ENCODE measurements at regions not wholly inside any gene's neighbourhood (a gene's known extent, or its start where the extent isn't known, plus 50 kb on each side); places are given as distances from the start of the nearest gene placed in this dataset.

DNA sequence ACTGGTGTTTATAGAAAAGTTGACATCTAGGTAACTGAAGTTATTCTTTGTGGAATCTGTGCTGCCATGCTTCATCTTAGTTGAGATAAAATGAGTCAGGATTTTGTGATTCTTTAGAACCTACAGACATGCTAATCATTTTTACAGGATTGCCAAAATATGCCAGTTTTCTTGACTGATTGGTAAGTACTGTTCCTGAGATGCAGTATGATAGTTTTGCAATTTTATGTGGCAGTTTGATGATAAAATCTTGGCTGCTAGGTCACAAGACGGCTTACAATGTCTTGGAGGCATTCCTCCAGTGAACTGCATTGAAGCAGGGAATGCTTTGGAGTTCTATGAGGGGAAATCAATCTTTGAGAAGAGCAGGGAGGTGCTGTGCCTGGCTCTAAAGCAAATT is 104.4 kb upstream of the ESX1 start:
- TF ChIP-seq, protein P1, sequence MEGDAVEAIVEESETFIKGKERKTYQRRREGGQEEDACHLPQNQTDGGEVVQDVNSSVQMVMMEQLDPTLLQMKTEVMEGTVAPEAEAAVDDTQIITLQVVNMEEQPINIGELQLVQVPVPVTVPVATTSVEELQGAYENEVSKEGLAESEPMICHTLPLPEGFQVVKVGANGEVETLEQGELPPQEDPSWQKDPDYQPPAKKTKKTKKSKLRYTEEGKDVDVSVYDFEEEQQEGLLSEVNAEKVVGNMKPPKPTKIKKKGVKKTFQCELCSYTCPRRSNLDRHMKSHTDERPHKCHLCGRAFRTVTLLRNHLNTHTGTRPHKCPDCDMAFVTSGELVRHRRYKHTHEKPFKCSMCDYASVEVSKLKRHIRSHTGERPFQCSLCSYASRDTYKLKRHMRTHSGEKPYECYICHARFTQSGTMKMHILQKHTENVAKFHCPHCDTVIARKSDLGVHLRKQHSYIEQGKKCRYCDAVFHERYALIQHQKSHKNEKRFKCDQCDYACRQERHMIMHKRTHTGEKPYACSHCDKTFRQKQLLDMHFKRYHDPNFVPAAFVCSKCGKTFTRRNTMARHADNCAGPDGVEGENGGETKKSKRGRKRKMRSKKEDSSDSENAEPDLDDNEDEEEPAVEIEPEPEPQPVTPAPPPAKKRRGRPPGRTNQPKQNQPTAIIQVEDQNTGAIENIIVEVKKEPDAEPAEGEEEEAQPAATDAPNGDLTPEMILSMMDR (IDR thresholded peaks at IDR 0.05): no peak
- TF ChIP-seq EP300 (IDR thresholded peaks at IDR 0.05) (no peak), POLR2A (IDR thresholded peaks at IDR 0.05) (no peak)
- WGBS, 3 donors: 21 to 39% (median 25%) methylated on average over 1 of the region's 1 CpG
- no peak overlapping the region for H3K4me3 ChIP-seq
- no peaks in the 10 kb centered on the region for H3K36me3 ChIP-seq
- intact Hi-C loops (cut with DNase I): no loop called here
- H3K4me1 ChIP-seq (ENCODE audit: insufficient read depth): no peaks in the 10 kb centered on the region
- H3K9me3 ChIP-seq: no peaks in the 10 kb centered on the region
- H3K27me3 ChIP-seq: no peaks in the 10 kb centered on the region
- no peak for DNase-seq
- H3K27ac ChIP-seq: no peak overlapping the region

DNA sequence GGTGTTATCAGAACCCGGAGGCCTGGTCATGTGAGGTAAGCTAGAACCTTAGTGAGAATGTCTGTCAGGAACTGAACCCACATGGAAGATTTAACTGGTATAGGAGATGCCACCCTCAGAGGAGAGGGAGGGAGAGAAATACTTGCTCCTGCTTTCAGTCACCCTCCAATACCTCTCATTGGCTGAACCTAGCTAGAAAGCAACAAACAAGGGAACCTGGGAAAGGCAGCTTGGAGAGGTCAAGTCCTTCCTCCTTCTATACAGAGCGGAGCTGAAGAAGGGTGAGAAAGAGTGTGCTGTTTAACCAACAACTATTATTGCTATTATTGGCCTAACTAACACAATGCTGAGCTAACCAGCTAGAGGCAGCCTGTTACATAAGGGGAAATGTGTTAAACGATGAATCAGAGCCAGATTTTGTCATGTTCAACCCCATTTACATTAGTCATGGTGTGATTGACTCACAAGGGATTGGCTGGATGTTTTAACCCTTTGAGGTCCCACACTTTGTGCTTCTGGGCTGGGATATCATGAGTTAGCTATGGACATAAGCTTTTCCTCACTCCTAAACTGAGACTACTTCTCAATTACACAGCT is 96.5 kb upstream of the ESX1 start:
- no peak for DNase-seq
- no peak overlapping the region for H3K27ac ChIP-seq
- whole genome bisulfite sequencing, 3 donors: 46 to 66% (median 56%) methylated on average over 3 of the region's 3 CpGs
- H3K9me3 ChIP-seq: no peaks in the 10 kb centered on the region
- H3K4me3 ChIP-seq: no peak overlapping the region
- H3K36me3 ChIP-seq: no peaks in the 10 kb centered on the region
- TF ChIP-seq EP300 (IDR thresholded peaks at IDR 0.05) (no peak), POLR2A (IDR thresholded peaks at IDR 0.05) (no peak)
- TF ChIP-seq, protein P1 (IDR thresholded peaks at IDR 0.05): no peak
- no peaks in the 10 kb centered on the region for H3K27me3 ChIP-seq
- no peaks in the 10 kb centered on the region for H3K4me1 ChIP-seq (ENCODE audit: insufficient read depth)
- intact Hi-C loops (cut with DNase I): no loop called here

DNA sequence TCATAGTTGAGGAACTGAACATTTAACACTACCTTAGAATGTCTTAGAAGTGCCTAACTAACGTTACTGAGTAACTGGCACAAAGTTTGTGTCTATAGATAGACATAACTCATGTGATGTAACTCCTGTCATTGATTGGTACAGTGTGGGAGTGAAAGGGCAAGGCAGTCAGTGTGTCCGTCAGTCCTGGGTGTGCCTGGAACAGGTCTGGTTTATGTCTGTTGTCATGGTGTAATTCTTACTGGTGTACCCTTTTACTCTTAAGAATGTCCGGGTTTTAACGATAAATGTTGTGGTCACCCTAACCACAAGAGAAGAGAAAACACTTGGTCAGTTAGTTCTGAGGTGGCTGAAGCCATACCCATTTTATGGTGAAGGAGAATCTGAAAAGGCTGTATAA is 93.1 kb upstream of the ESX1 start:
- H3K4me1 ChIP-seq (ENCODE audit: insufficient read depth): no peaks in the 10 kb centered on the region
- no peaks in the 10 kb centered on the region for H3K36me3 ChIP-seq
- H3K27me3 ChIP-seq: no peaks in the 10 kb centered on the region
- no peak for DNase-seq
- TF ChIP-seq, protein P1 (IDR thresholded peaks at IDR 0.05): no peak
- TF ChIP-seq EP300 (IDR thresholded peaks at IDR 0.05): no peak
- no peak for TF ChIP-seq POLR2A (IDR thresholded peaks at IDR 0.05)
- 34 to 45% (median 35%) methylated on average over 4 of the region's 4 CpGs for WGBS, 3 donors
- no peak overlapping the region for H3K4me3 ChIP-seq
- no peak overlapping the region for H3K27ac ChIP-seq
- no peaks in the 10 kb centered on the region for H3K9me3 ChIP-seq
- intact Hi-C loops (cut with DNase I): no loop called here

DNA sequence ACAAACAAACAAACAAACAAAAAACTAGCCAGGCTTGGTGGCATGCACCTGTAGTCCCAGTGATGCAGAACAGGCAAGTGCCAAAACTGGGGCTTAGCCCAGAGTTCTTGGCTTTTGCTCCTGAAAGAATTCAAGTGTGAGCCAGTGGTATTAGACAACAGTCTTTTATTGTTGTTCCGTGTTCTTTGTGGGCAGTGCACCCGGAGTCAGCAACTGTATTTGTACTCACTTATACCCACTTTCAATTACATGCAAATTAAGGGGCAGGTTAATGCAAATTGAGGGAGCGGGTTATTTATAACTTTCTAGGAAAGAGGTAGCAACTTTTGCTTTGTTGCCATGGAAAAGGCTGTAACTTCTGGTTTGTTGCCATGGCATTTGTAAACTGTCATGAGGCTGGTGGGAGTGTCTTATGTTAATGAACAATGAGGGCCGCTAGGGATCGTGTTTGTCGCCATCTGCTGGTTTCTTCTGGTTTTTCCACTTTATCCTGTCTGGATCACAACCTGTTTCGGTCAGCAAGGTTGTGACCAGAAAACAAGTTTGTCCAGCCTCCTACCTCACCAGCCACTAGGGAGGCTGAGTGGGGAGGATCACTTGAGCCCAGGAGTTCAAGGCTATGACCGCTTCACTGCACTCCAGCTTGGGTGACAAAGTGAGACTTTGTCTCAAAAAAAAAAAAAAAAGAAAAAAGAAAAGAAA is 88.8 kb upstream of the ESX1 start:
- Histone ChIP-seq H3K36me3 (no peaks in the 10 kb centered on the region), H3K4me1 (ENCODE audit: insufficient read depth) (no peaks in the 10 kb centered on the region), H3K27me3 (no peaks in the 10 kb centered on the region), H3K4me3 (no peak overlapping the region), H3K27ac (no peak overlapping the region), H3K9me3 (no peaks in the 10 kb centered on the region)
- 38 to 40% (median 39%) methylated on average over 8 of the region's 8 CpGs for WGBS, 3 donors
- DNase-seq: no peak
- intact Hi-C loops (cut with DNase I): no loop called here
- TF ChIP-seq, protein P1 (IDR thresholded peaks at IDR 0.05): no peak
- TF ChIP-seq EP300 (IDR thresholded peaks at IDR 0.05) (no peak), POLR2A (IDR thresholded peaks at IDR 0.05) (no peak)

All from ovary (tissue), 7 donors.